Calu3 (cell line): ENCODE measurements at regions not wholly inside any gene's neighbourhood (a gene's known extent, or its start where the extent isn't known, plus 50 kb on each side); places are given as distances from the start of the nearest gene placed in this dataset.

ENCODE experiments used
- BruUV-seq: library from RNA; stranded (reverse); fragments of 400-500 nt; replicated peaks from 2 replicates; lab custom pipeline; 2021; lab: Mats Ljungman, UMichigan
- CTCF ChIA-PET: fragments of 300-600 bp; sonication (Branson Sonifier 250); formaldehyde crosslinking; loops from one replicate; lab custom pipeline; 2022; ENCODE audit warnings: antibody characterized with exemption; lab: Charles Lee
- DNase-seq: peaks from one replicate; pipeline ENCODE4 v3.0.0; 2022
- H3K27ac Mint-ChIP-seq: one replicate; pipeline ENCODE4 v1.8.0; 2022; ENCODE audit warnings: mixed read lengths; ENCODE audit not compliant: unreplicated experiment
- H3K27me3 Mint-ChIP-seq: one replicate; pipeline ENCODE4 v1.8.0; 2022; ENCODE audit warnings: mixed read lengths; ENCODE audit not compliant: unreplicated experiment
- H3K36me3 Mint-ChIP-seq: one replicate; pipeline ENCODE4 v1.8.0; 2022; ENCODE audit warnings: mild to moderate bottlenecking, moderate library complexity, mixed read lengths; ENCODE audit not compliant: insufficient read depth, unreplicated experiment
- H3K4me1 Mint-ChIP-seq: one replicate; pipeline ENCODE4 v1.8.0; 2022; ENCODE audit warnings: mild to moderate bottlenecking, low read depth, mixed read lengths; ENCODE audit not compliant: unreplicated experiment
- H3K4me3 Mint-ChIP-seq: one replicate; pipeline ENCODE4 v1.8.0; 2022; ENCODE audit warnings: mild to moderate bottlenecking, low read depth, moderate library complexity, mixed read lengths; ENCODE audit not compliant: unreplicated experiment
- H3K9me3 Mint-ChIP-seq: one replicate; pipeline ENCODE4 v1.8.0; 2022; ENCODE audit warnings: low read depth, mixed read lengths; ENCODE audit not compliant: unreplicated experiment
- CTCF ChIP-seq: fragments of 200-600 bp; IDR thresholded peaks from one replicate; pipeline ENCODE4 v1.8.0; 2022; ENCODE audit warnings: antibody characterized with exemption; ENCODE audit not compliant: unreplicated experiment
- intact Hi-C: fragments of 100-400 bp; cut with micrococcal nuclease; formaldehyde crosslinking; loops from one replicate; pipeline ENCODE4 v1.10.0; 2022; ENCODE audit not compliant: unreplicated experiment

- intact Hi-C loops, result no loop called here
- BruUV-seq, result no TSS peak
- no peaks in the 10 kb centered on the region for H3K27me3 Mint-ChIP-seq
- CTCF ChIA-PET, result no interaction called here
- H3K4me3 Mint-ChIP-seq, result no peak overlapping the region
- peaks cover 12% of the 10 kb centered on the region for H3K9me3 Mint-ChIP-seq
- DNase-seq, result no peak
- TF ChIP-seq CTCF, result no peak
- no peak overlapping the region for H3K27ac Mint-ChIP-seq
- no peaks in the 10 kb centered on the region for H3K4me1 Mint-ChIP-seq
- no peaks in the 10 kb centered on the region for H3K36me3 Mint-ChIP-seq
Measured at GRCh38 chr11:81941998-81942397, 791.7 kb downstream of the FAM181B start.

DNA sequence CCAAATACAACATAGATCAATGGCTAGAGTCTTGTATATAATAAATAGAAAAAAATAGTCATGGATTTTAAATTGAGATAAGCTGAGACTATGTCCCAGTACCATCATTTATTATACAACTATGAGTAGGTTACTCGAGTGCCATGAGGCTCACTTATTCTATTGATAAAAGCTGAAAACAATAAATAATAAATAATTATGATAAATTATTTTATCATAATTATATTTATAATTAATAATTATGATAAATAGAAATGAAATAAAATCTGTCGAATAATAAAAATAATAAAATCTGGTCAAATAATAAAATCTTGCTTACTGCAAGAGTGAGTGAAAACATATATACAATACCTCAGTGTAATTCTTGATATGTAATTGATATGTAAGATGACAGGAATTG, 801.4 kb downstream of the FAM181B start:
- H3K27me3 Mint-ChIP-seq, result no peaks in the 10 kb centered on the region
- no peak overlapping the region for H3K4me3 Mint-ChIP-seq
- no peak for TF ChIP-seq CTCF
- no peak for DNase-seq
- BruUV-seq, result no TSS peak
- intact Hi-C loops, result no loop called here
- H3K27ac Mint-ChIP-seq, result no peak overlapping the region
- H3K36me3 Mint-ChIP-seq, result no peaks in the 10 kb centered on the region
- H3K4me1 Mint-ChIP-seq, result no peaks in the 10 kb centered on the region
- CTCF ChIA-PET, result no interaction called here
- H3K9me3 Mint-ChIP-seq, result peaks cover 12% of the 10 kb centered on the region

DNA sequence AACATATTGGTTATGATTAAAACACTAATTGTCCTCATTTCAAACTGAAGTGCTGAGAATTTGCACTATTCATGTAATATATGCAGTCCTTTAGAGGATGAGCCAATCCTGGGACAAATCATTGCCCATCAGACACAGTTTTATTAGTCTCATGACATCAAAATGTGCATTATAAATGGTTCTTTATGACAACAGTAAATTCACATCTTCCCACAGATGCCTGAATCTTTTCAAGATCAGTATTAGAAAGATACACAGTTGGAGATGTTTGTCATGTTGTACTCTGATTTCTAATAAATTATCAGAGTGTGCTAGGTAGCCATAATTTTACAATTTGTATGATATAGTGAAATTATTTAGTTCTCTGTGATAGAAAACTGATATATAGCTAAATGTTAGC, 813.5 kb downstream of the FAM181B start:
- CTCF ChIA-PET, result no interaction called here
- no peaks in the 10 kb centered on the region for H3K4me1 Mint-ChIP-seq
- no peak for TF ChIP-seq CTCF
- H3K27me3 Mint-ChIP-seq, result no peaks in the 10 kb centered on the region
- H3K27ac Mint-ChIP-seq, result no peak overlapping the region
- H3K36me3 Mint-ChIP-seq, result no peaks in the 10 kb centered on the region
- DNase-seq, result no peak
- H3K9me3 Mint-ChIP-seq, result peaks cover 4% of the 10 kb centered on the region
- no TSS peak for BruUV-seq
- H3K4me3 Mint-ChIP-seq, result no peak overlapping the region
- intact Hi-C loops, result no loop called here

- no TSS peak for BruUV-seq
- Mint-ChIP-seq H3K27ac (no peak overlapping the region), H3K4me3 (no peak overlapping the region), H3K27me3 (no peaks in the 10 kb centered on the region), H3K4me1 (no peaks in the 10 kb centered on the region), H3K36me3 (no peaks in the 10 kb centered on the region), H3K9me3 (peaks cover 2% of the 10 kb centered on the region)
- intact Hi-C loops, result no loop called here
- CTCF ChIA-PET, result no interaction called here
- no peak for TF ChIP-seq CTCF
- DNase-seq, result no peak
Measured at GRCh38 chr11:81916451-81916850, 817.2 kb downstream of the FAM181B start.
